MM.1S (cell line): ENCODE measurements at regions not wholly inside any gene's neighbourhood (a gene's known extent, or its start where the extent isn't known, plus 50 kb on each side); places are given as distances from the start of the nearest gene placed in this dataset.

Experiments
- CTCF ChIP-seq: fragments of 300-600 bp; sonication (generic); IDR thresholded peaks from 2 replicates; pipeline ENCODE4 v1.5.1; 2016; ENCODE audit warnings: antibody characterized with exemption, low read length, mixed read lengths
- EZH2 ChIP-seq: fragments of 300-600 bp; sonication (generic); optimal IDR thresholded peaks from 2 replicates; pipeline ENCODE3; 2017; ENCODE audit warnings: low read depth, mild to moderate bottlenecking, antibody characterized with exemption, low read length, mixed read lengths
- EZH2phosphoT487 ChIP-seq: fragments of 300-600 bp; sonication (generic); IDR thresholded peaks from 2 replicates; pipeline ENCODE4 v1.6.1; 2018; ENCODE audit warnings: antibody characterized with exemption, low read length

DNA sequence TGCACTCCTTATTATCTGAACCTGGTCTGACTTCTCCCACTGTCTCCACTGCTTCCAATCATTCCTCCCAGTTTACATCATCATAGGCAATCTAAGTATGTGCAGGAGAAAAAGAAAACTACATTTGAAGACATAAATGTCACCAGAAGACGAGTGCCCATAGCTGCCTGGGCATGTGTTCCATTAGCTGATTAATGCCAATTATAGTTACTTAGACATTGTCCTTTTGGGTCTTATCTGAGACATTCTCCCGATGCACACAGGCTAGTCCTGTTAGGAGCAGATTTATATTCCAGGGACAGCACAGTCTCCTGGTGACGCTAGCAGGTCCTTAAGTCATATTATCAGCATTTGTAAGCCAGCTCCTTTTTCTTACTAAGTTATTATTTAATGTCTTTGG lies 52.6 kb upstream of the PTGFRN start:
- TF ChIP-seq CTCF = no peak
- TF ChIP-seq EZH2 = no peak
- TF ChIP-seq EZH2phosphoT487 = no peak
